ENCODE measurements at regions not wholly inside any gene's neighbourhood (a gene's known extent, or its start where the extent isn't known, plus 50 kb on each side); places are given as distances from the start of the nearest gene placed in this dataset.
"Not testable (repeated sequence)": the region's sequence is repeated elsewhere in the genome, so short reads cannot be mapped to it uniquely, and the experiment has no call there.

GRCh38 chr6:119426619-119427018 is 77.1 kb upstream of the MAN1A1 start:
- no peaks in the 10 kb centered on the region for H3K36me3 Mint-ChIP-seq (ENCODE audit: low read depth)
- no peak overlapping the region for H3K27ac Mint-ChIP-seq
- peaks cover 23% of the 10 kb centered on the region for H3K9me3 Mint-ChIP-seq
- no peak for TF ChIP-seq CTCF (IDR thresholded peaks at IDR 0.05)
- H3K4me1 Mint-ChIP-seq = peaks cover 12% of the 10 kb centered on the region
- H3K4me3 Mint-ChIP-seq = no peak overlapping the region
- no peak for DNase-seq
- peaks cover 3% of the 10 kb centered on the region for H3K27me3 Mint-ChIP-seq (ENCODE audit: low read depth, poor library complexity)

- Mint-ChIP-seq H3K27ac (no peak overlapping the region), H3K4me3 (no peak overlapping the region), H3K9me3 (peaks cover 48% of the 10 kb centered on the region), H3K4me1 (peaks cover 2% of the 10 kb centered on the region), H3K36me3 (ENCODE audit: low read depth) (peaks cover 4% of the 10 kb centered on the region), H3K27me3 (ENCODE audit: low read depth, poor library complexity) (peaks cover 4% of the 10 kb centered on the region)
- no peak for TF ChIP-seq CTCF (IDR thresholded peaks at IDR 0.05)
- no peak for DNase-seq
Measured at GRCh38 chr6:119423996-119424395, 74.4 kb upstream of the MAN1A1 start.

- DNase-seq; H3K4me3 Mint-ChIP-seq; H3K27ac Mint-ChIP-seq; H3K4me1 Mint-ChIP-seq; H3K27me3 Mint-ChIP-seq (ENCODE audit: low read depth, poor library complexity); H3K36me3 Mint-ChIP-seq (ENCODE audit: low read depth): not testable (repeated sequence)
- H3K9me3 Mint-ChIP-seq = peaks cover 94% of the 10 kb centered on the region
Measured at GRCh38 chr6:119418084-119418483, 68.5 kb upstream of the MAN1A1 start.

- H3K9me3 Mint-ChIP-seq = peaks cover 34% of the 10 kb centered on the region
- H3K4me1 Mint-ChIP-seq = no peaks in the 10 kb centered on the region
- H3K27me3 Mint-ChIP-seq (ENCODE audit: low read depth, poor library complexity) = no peaks in the 10 kb centered on the region
- H3K36me3 Mint-ChIP-seq (ENCODE audit: low read depth) = no peaks in the 10 kb centered on the region
- no peak overlapping the region for H3K4me3 Mint-ChIP-seq
- H3K27ac Mint-ChIP-seq = no peak overlapping the region
- no peak for TF ChIP-seq CTCF (IDR thresholded peaks at IDR 0.05)
- DNase-seq = no peak
Measured at GRCh38 chr6:119407156-119407555, 57.6 kb upstream of the MAN1A1 start.

- H3K4me3 Mint-ChIP-seq; H3K36me3 Mint-ChIP-seq (ENCODE audit: low read depth); H3K27ac Mint-ChIP-seq; DNase-seq; H3K4me1 Mint-ChIP-seq; H3K27me3 Mint-ChIP-seq (ENCODE audit: low read depth, poor library complexity): not testable (repeated sequence)
- H3K9me3 Mint-ChIP-seq = peaks cover 48% of the 10 kb centered on the region
Measured at GRCh38 chr6:119405114-119405513, 55.6 kb upstream of the MAN1A1 start.
